GM12878 (cell line): ENCODE measurements at regions not wholly inside any gene's neighbourhood (a gene's known extent, or its start where the extent isn't known, plus 50 kb on each side); places are given as distances from the start of the nearest gene placed in this dataset.

Experiments
- ATAC-seq: fragments of 200-7000 bp; cut with Tn5 transposase; 3 replicates; pipeline ENCODE4 v1.9.1; 2020; ENCODE audit warnings: mild to moderate bottlenecking, moderate library complexity
- BruUV-seq: library from RNA; stranded (reverse); fragments of 400-500 nt; replicated peaks from 2 replicates; lab custom pipeline; 2021; lab: Mats Ljungman, UMichigan
- CTCF ChIA-PET: fragments of 300-600 bp; sonication (Branson Sonifier 250); formaldehyde crosslinking; extraction: SDS; loops from one replicate; lab custom pipeline; 2021; ENCODE audit warnings: inconsistent platforms; lab: Yijun Ruan, JAX
- POLR2A ChIA-PET: fragments of 350-600 bp; formaldehyde crosslinking; extraction: SDS; loops from one replicate; lab custom pipeline; 2021; ENCODE audit warnings: inconsistent platforms; lab: Charles Lee
- RAD21 ChIA-PET: fragments of 300-600 bp; sonication (Branson Sonifier 250); formaldehyde crosslinking; loops from one replicate; lab custom pipeline; 2023; ENCODE audit warnings: antibody characterized with exemption; ENCODE audit not compliant: unreplicated experiment; lab: Charles Lee
- SMC1A ChIA-PET: fragments of 300-600 bp; sonication (Branson Sonifier 250); formaldehyde crosslinking; loops from one replicate; lab custom pipeline; 2023; ENCODE audit not compliant: unreplicated experiment, uncharacterized antibody; lab: Charles Lee
- DNase-seq: peaks from one replicate; pipeline ENCODE4 v3.0.0-alpha.2; 2011; ENCODE audit warnings: low read depth, low spot score
- FAIRE-seq: peaks from 3 replicates; lab custom pipeline; 2011; peaks lifted over from hg19 to GRCh38; lab: Jason Lieb, UNC
- H2AFZ ChIP-seq: 2 replicates; pipeline ENCODE4 v1.6.0; 2011; ENCODE audit warnings: low read depth, low read length, control low read depth; ENCODE audit not compliant: control insufficient read depth
- H3K27ac ChIP-seq: 2 replicates; pipeline ENCODE4 v1.5.1; 2011; ENCODE audit warnings: control low read depth; ENCODE audit not compliant: control insufficient read depth, insufficient read depth
- H3K27me3 ChIP-seq, 2 experiments: replicated peaks in 1 of 2; 2 replicates each; pipeline versions ENCODE4 v1.6.0 to v1.6.1; 2011; ENCODE audit warnings: low read length in 1 of 2; ENCODE audit not compliant: control insufficient read depth in 2 of 2, insufficient read depth in 2 of 2
- H3K36me3 ChIP-seq, 2 experiments: 2 replicates each; pipeline ENCODE4 v1.5.1; 2011; ENCODE audit warnings: low read length in 1 of 2; ENCODE audit not compliant: control insufficient read depth in 2 of 2, insufficient read depth in 2 of 2
- H3K4me1 ChIP-seq: 2 replicates; pipeline ENCODE4 v1.6.1; 2011; ENCODE audit warnings: mild to moderate bottlenecking, low read length, moderate library complexity, mixed read lengths; ENCODE audit not compliant: control insufficient read depth, insufficient read depth
- H3K4me2 ChIP-seq: 2 replicates; pipeline ENCODE4 v1.6.0; 2011; ENCODE audit warnings: control low read depth; ENCODE audit not compliant: control insufficient read depth, insufficient read depth
- H3K4me3 ChIP-seq: fragments of 200-600 bp; sonication (generic); 2 replicates; pipeline ENCODE4 v1.5.1; 2016
- H3K79me2 ChIP-seq: 2 replicates; pipeline ENCODE4 v1.6.0; 2011; ENCODE audit warnings: low read length; ENCODE audit not compliant: control insufficient read depth, insufficient read depth
- H3K9ac ChIP-seq: 2 replicates; pipeline ENCODE4 v1.8.0; 2011; ENCODE audit warnings: low read length, control low read depth, mixed read lengths; ENCODE audit not compliant: control insufficient read depth, insufficient read depth
- H3K9me3 ChIP-seq: replicated peaks from 3 replicates; pipeline ENCODE4 v1.5.1; 2011; ENCODE audit warnings: mild to moderate bottlenecking, low read length; ENCODE audit not compliant: control insufficient read depth, insufficient read depth
- H4K20me1 ChIP-seq: 2 replicates; pipeline ENCODE4 v1.6.0; 2011; ENCODE audit not compliant: control insufficient read depth, insufficient read depth
- CBX5 ChIP-seq: sonication (generic); IDR thresholded peaks from 2 replicates; pipeline ENCODE4 v1.6.1; 2016; ENCODE audit warnings: low read depth, moderate library complexity, mild to moderate bottlenecking, inconsistent platforms
- HSF1 ChIP-seq: fragments of 150-350 bp; IDR thresholded peaks from 2 replicates; pipeline ENCODE4 v1.6.1; 2014; ENCODE audit warnings: mild to moderate bottlenecking, low read depth, low read length
- IKZF1 ChIP-seq: fragments of 450-650 bp; conservative IDR thresholded peaks from 2 replicates; pipeline ENCODE4 v1.6.1; 2017; ENCODE audit warnings: antibody characterized with exemption, mild to moderate bottlenecking
- KDM1A ChIP-seq: fragments of 200-600 bp; sonication (generic); IDR thresholded peaks from 2 replicates; pipeline ENCODE4 v1.6.1; 2016; ENCODE audit warnings: borderline replicate concordance
- MEF2A ChIP-seq: IDR thresholded peaks from 2 replicates; pipeline ENCODE4 v1.6.1; 2011; ENCODE audit warnings: low read depth, mild to moderate bottlenecking, low read length, moderate library complexity; ENCODE audit not compliant: insufficient read depth
- MXI1 ChIP-seq: fragments of 150-350 bp; IDR thresholded peaks from 2 replicates; pipeline ENCODE4 v1.6.1; 2011; ENCODE audit warnings: low read depth, mild to moderate bottlenecking, inconsistent platforms, low read length, improper control_type of control experiment
- NFYB ChIP-seq: IDR thresholded peaks from 2 replicates; pipeline ENCODE4 v1.6.1; 2011; ENCODE audit warnings: low read depth, mild to moderate bottlenecking, low read length, improper control_type of control experiment, moderate library complexity; ENCODE audit not compliant: insufficient read depth
- PBX3 ChIP-seq: IDR thresholded peaks from 2 replicates; pipeline ENCODE4 v1.6.1; 2011; ENCODE audit warnings: mild to moderate bottlenecking, low read depth, low read length, moderate library complexity; ENCODE audit not compliant: insufficient replicate concordance
- SP1 ChIP-seq: IDR thresholded peaks from one replicate; pipeline ENCODE4 v1.6.1; 2011; ENCODE audit warnings: low read depth, low read length
- SPI1 ChIP-seq: IDR thresholded peaks from 2 replicates; pipeline ENCODE4 v1.6.1; 2011; ENCODE audit warnings: low read depth, mild to moderate bottlenecking, low read length, moderate library complexity, borderline replicate concordance; ENCODE audit not compliant: insufficient read depth
- SUPT20H ChIP-seq: IDR thresholded peaks from 2 replicates; pipeline ENCODE4 v1.6.1; 2011; ENCODE audit warnings: low read depth, mild to moderate bottlenecking, low read length, moderate library complexity, borderline replicate concordance; ENCODE audit not compliant: control insufficient read depth
- TAF1 ChIP-seq: IDR thresholded peaks from 2 replicates; pipeline ENCODE4 v1.6.1; 2011; ENCODE audit warnings: mild to moderate bottlenecking, low read depth, low read length, borderline replicate concordance
- USF2 ChIP-seq: IDR thresholded peaks from 2 replicates; pipeline ENCODE4 v1.6.1; 2011; ENCODE audit warnings: low read depth, low read length, improper control_type of control experiment, borderline replicate concordance
- WGBS: methylation state at CpG from one replicate; pipeline ENCODE4 v1.1.6; 2016; ENCODE audit warnings: low lambda C conversion rate; ENCODE audit not compliant: insufficient replicate concordance, insufficient coverage; ENCODE audit errors: missing lambda C conversion rate; 5-methylcytosine and 5-hydroxymethylcytosine counted together
- in situ Hi-C: fragments of 300-500 bp; cut with MboI; formaldehyde crosslinking; loops from 9 replicates; pipeline ENCODE4 v1.14.3; 2018; ENCODE audit warnings: mixed read lengths
- intact Hi-C: fragments of 100-400 bp; cut with micrococcal nuclease; formaldehyde crosslinking; loops from one replicate; pipeline ENCODE4 v1.14.2; 2022; ENCODE audit not compliant: unreplicated experiment

- FAIRE-seq = no peak
Measured at GRCh38 chr1:14514739-14515138, 83.7 kb upstream of the KAZN start.

More at GRCh38 chr1:14514739-14515138, 83.7 kb upstream of the KAZN start:
- ChIA-PET POLR2A (no interaction called here), SMC1A (interaction anchor here (0.7 to 1.5 kb wide), 3 partner anchors 16 to 185 kb away, joined by 3 to 5 read pairs (median 5); no protein-coding TSS in a partner anchor), CTCF (interaction anchor here (0.6 kb wide), 1 partner anchor 34 kb away, joined by 3 read pairs; no protein-coding TSS in a partner anchor), RAD21 (no interaction called here)
- Histone ChIP-seq H3K9ac (no peak overlapping the region), H2AFZ (no peak overlapping the region; the same call in 1 of the 2 replicates), H3K4me2 (no peak overlapping the region), H3K79me2 (no peaks in the 10 kb centered on the region), H3K27me3 (no peaks in the 10 kb centered on the region), H3K36me3 (no peaks in the 10 kb centered on the region), H3K9me3 (no peaks in the 10 kb centered on the region; the same call in 2 of the 3 replicates), H4K20me1 (no peaks in the 10 kb centered on the region), H3K27ac (no peak overlapping the region), H3K4me1 (peaks cover 21% of the 10 kb centered on the region), H3K4me3 (no peak overlapping the region)
- in situ Hi-C loops (no loop called here), intact Hi-C loops (loop anchor here (5.0 kb wide), 1 partner anchor 228 kb away; no protein-coding TSS in a partner anchor)
- ATAC-seq (no peak), DNase-seq (no peak)
- TF ChIP-seq TAF1 (no peak), NFYB (no peak), MXI1 (no peak), USF2 (no peak), IKZF1 (no peak), SPI1 (no peak), CBX5 (no peak), KDM1A (no peak), MEF2A (no peak), SUPT20H (no peak), SP1 (no peak), HSF1 (no peak), PBX3 (no peak)
- 77% methylated on average over 2 of the region's 2 CpGs for WGBS
- no TSS peak for BruUV-seq
